IMR-90 (cell line): ENCODE measurements at regions not wholly inside any gene's neighbourhood (a gene's known extent, or its start where the extent isn't known, plus 50 kb on each side); places are given as distances from the start of the nearest gene placed in this dataset.

Experiments used
- ATAC-seq: fragments of 200-7000 bp; cut with Tn5 transposase; 2 replicates; pipeline ENCODE4 v1.9.1; 2020; ENCODE audit warnings: low read depth, mild to moderate bottlenecking, moderate library complexity
- BruUV-seq: library from RNA; stranded (reverse); fragments of 400-500 nt; replicated peaks from 2 replicates; lab custom pipeline; 2021; lab: Mats Ljungman, UMichigan
- CTCF ChIA-PET: fragments of 300-600 bp; formaldehyde crosslinking; extraction: SDS; loops from one replicate; lab custom pipeline; 2021; ENCODE audit warnings: antibody characterized with exemption; lab: Yijun Ruan, JAX
- POLR2A ChIA-PET: fragments of 300-600 bp; sonication (Branson Sonifier 250); formaldehyde crosslinking; loops from one replicate; lab custom pipeline; 2022; ENCODE audit warnings: antibody characterized with exemption; ENCODE audit not compliant: unreplicated experiment; lab: Charles Lee
- DNase-seq: peaks from one replicate; pipeline ENCODE4 v3.0.0; 2013
- H2AFZ ChIP-seq: replicated peaks from 2 replicates; pipeline ENCODE3; 2013; ENCODE audit warnings: low read length, mild to moderate bottlenecking; ENCODE audit not compliant: poor library complexity
- H2AK5ac ChIP-seq: 2 replicates; pipeline ENCODE4 v1.6.1; 2013; ENCODE audit warnings: low read depth, low read length, inconsistent platforms
- H2AK9ac ChIP-seq: replicated peaks from 2 replicates; pipeline ENCODE3; 2013; ENCODE audit warnings: mild to moderate bottlenecking, low read depth, low read length, moderate library complexity; ENCODE audit not compliant: poor library complexity
- H2BK120ac ChIP-seq: 2 replicates; pipeline ENCODE4 v1.6.1; 2013; ENCODE audit warnings: low read depth, low read length, inconsistent platforms
- H2BK15ac ChIP-seq: 3 replicates; pipeline ENCODE4 v1.6.1; 2013; ENCODE audit warnings: low read depth, low read length, inconsistent platforms
- H2BK20ac ChIP-seq: 2 replicates; pipeline ENCODE4 v1.6.1; 2013; ENCODE audit warnings: low read depth, mild to moderate bottlenecking, inconsistent platforms, low read length, moderate library complexity
- H2BK5ac ChIP-seq: 2 replicates; pipeline ENCODE4 v1.6.1; 2013; ENCODE audit warnings: mild to moderate bottlenecking, low read depth, low read length, inconsistent platforms; ENCODE audit not compliant: poor library complexity, severe bottlenecking
- H3K14ac ChIP-seq: replicated peaks from 2 replicates; pipeline ENCODE4 v1.6.1; 2013; ENCODE audit warnings: low read depth, low read length, inconsistent platforms
- H3K18ac ChIP-seq: 2 replicates; pipeline ENCODE4 v1.6.1; 2013; ENCODE audit warnings: low read depth, low read length, control low read depth
- H3K23ac ChIP-seq: 2 replicates; pipeline ENCODE4 v1.6.1; 2013; ENCODE audit warnings: low read depth, low read length, inconsistent platforms
- H3K27ac ChIP-seq: 2 replicates; pipeline ENCODE4 v1.5.1; 2013; ENCODE audit warnings: mild to moderate bottlenecking, control low read depth, low read length; ENCODE audit not compliant: insufficient read depth
- H3K27me3 ChIP-seq: 2 replicates; pipeline ENCODE4 v1.6.1; 2013; ENCODE audit warnings: low read length; ENCODE audit not compliant: control insufficient read depth, insufficient read depth
- H3K36me3 ChIP-seq: 2 replicates; pipeline ENCODE4 v1.6.1; 2013; ENCODE audit warnings: low read length, mixed read lengths; ENCODE audit not compliant: control insufficient read depth, insufficient read depth
- H3K4ac ChIP-seq: 2 replicates; pipeline ENCODE4 v1.6.1; 2013; ENCODE audit warnings: low read depth, low read length, inconsistent platforms
- H3K4me1 ChIP-seq: 2 replicates; pipeline ENCODE4 v1.6.1; 2013; ENCODE audit warnings: low read length, mixed read lengths; ENCODE audit not compliant: control insufficient read depth, insufficient read depth
- H3K4me2 ChIP-seq: 2 replicates; pipeline ENCODE4 v1.6.1; 2013; ENCODE audit warnings: low read depth, mild to moderate bottlenecking, control low read depth, low read length, moderate library complexity
- H3K4me3 ChIP-seq: 2 replicates; pipeline ENCODE4 v1.5.1; 2013; ENCODE audit warnings: low read depth, mild to moderate bottlenecking, control low read depth, low read length, moderate library complexity; ENCODE audit not compliant: insufficient read depth
- H3K56ac ChIP-seq: 2 replicates; pipeline ENCODE4 v1.6.1; 2013; ENCODE audit warnings: low read length, inconsistent platforms; ENCODE audit not compliant: insufficient read depth; ENCODE audit errors: extremely low read depth
- H3K79me1 ChIP-seq, 2 experiments: 2 replicates each; pipeline ENCODE4 v1.6.1; 2013; ENCODE audit warnings: low read length in 2 of 2, inconsistent platforms in 1 of 2, low read depth in 1 of 2
- H3K9ac ChIP-seq: 2 replicates; pipeline ENCODE4 v1.6.1; 2013; ENCODE audit warnings: low read depth, low read length, control low read depth
- H3K9me1 ChIP-seq: 2 replicates; pipeline ENCODE4 v1.6.1; 2013; ENCODE audit warnings: low read length, inconsistent platforms; ENCODE audit not compliant: insufficient read depth
- H3K9me3 ChIP-seq: 2 replicates; pipeline ENCODE4 v1.6.1; 2013; ENCODE audit warnings: low read length; ENCODE audit not compliant: control insufficient read depth, insufficient read depth
- H4K20me1 ChIP-seq: 2 replicates; pipeline ENCODE4 v1.6.1; 2013; ENCODE audit warnings: low read length, inconsistent platforms; ENCODE audit not compliant: insufficient read depth
- H4K5ac ChIP-seq: 2 replicates; pipeline ENCODE4 v1.6.1; 2013; ENCODE audit warnings: mild to moderate bottlenecking, low read depth, low read length, control low read depth
- H4K8ac ChIP-seq, 2 experiments: 2 replicates each; pipeline ENCODE4 v1.6.1; 2013; ENCODE audit warnings: low read depth in 2 of 2, low read length in 2 of 2, control low read depth in 1 of 2, inconsistent platforms in 1 of 2
- H4K91ac ChIP-seq: 2 replicates; pipeline ENCODE4 v1.6.1; 2013; ENCODE audit warnings: low read depth, low read length, inconsistent platforms; ENCODE audit not compliant: insufficient read depth
- BHLHE40 ChIP-seq: fragments of 150-350 bp; IDR thresholded peaks from 2 replicates; pipeline ENCODE4 v1.6.1; 2016; ENCODE audit warnings: mild to moderate bottlenecking, low read depth, low read length
- CTCF ChIP-seq: conservative IDR thresholded peaks from 2 replicates; pipeline ENCODE4 v1.5.1; 2012; ENCODE audit warnings: mild to moderate bottlenecking, low read depth, low read length, improper control_type of control experiment
- ELK1 ChIP-seq: fragments of 150-350 bp; IDR thresholded peaks from 2 replicates; pipeline ENCODE4 v1.6.1; 2016; ENCODE audit warnings: low read depth, mild to moderate bottlenecking, low read length, moderate library complexity, borderline replicate concordance
- FOS ChIP-seq: fragments of 150-350 bp; IDR thresholded peaks from 2 replicates; pipeline ENCODE4 v1.6.1; 2016; ENCODE audit warnings: low read depth, low read length
- MAFK ChIP-seq: IDR thresholded peaks from 2 replicates; pipeline ENCODE4 v1.6.1; 2012; ENCODE audit warnings: low read depth, low read length, improper control_type of control experiment
- MAZ ChIP-seq: IDR thresholded peaks from 2 replicates; pipeline ENCODE4 v1.6.1; 2012; ENCODE audit warnings: low read depth, mild to moderate bottlenecking, low read length, improper control_type of control experiment, moderate library complexity, borderline replicate concordance
- MXI1 ChIP-seq: IDR thresholded peaks from 2 replicates; pipeline ENCODE4 v1.6.1; 2012; ENCODE audit warnings: low read depth, mild to moderate bottlenecking, low read length, moderate library complexity, borderline replicate concordance
- NFE2L2 ChIP-seq: fragments of 150-350 bp; IDR thresholded peaks from 2 replicates; pipeline ENCODE4 v1.6.1; 2016; ENCODE audit warnings: low read depth, mild to moderate bottlenecking, low read length
- RAD21 ChIP-seq: IDR thresholded peaks from 2 replicates; pipeline ENCODE4 v1.6.1; 2012; ENCODE audit warnings: low read length, improper control_type of control experiment
- RCOR1 ChIP-seq: IDR thresholded peaks from 2 replicates; pipeline ENCODE4 v1.6.1; 2012; ENCODE audit warnings: mild to moderate bottlenecking, low read length, improper control_type of control experiment; ENCODE audit not compliant: insufficient replicate concordance
- USF2 ChIP-seq: fragments of 150-350 bp; IDR thresholded peaks from 2 replicates; pipeline ENCODE4 v1.6.1; 2017; ENCODE audit warnings: mild to moderate bottlenecking, antibody characterized with exemption, low read length, low read depth
- WGBS, 2 experiments: methylation state at CpG; one replicate each; pipeline versions ENCODE4 v1.1.5 to v1.1.7; 2013; ENCODE audit warnings: missing lambda C conversion rate in 2 of 2; ENCODE audit not compliant: insufficient read length in 1 of 2; ENCODE audit errors: extremely low coverage in 2 of 2; 5-methylcytosine and 5-hydroxymethylcytosine counted together
- dilution Hi-C: fragments of 300-500 bp; cut with HindIII; formaldehyde crosslinking; loops from one replicate; pipeline ENCODE4 v1.14.3; 2018; ENCODE audit warnings: low sequenced_read_pairs; ENCODE audit not compliant: unreplicated experiment
- in situ Hi-C: fragments of 300-500 bp; cut with MboI; formaldehyde crosslinking; loops from 3 replicates; pipeline ENCODE4 v1.14.3; 2019; ENCODE audit warnings: low sequenced_read_pairs, inconsistent platforms, mixed read lengths
- intact Hi-C: fragments of 100-400 bp; cut with micrococcal nuclease; formaldehyde crosslinking; loops from 2 replicates; pipeline ENCODE4 v1.10.0; 2022

- no peaks in the 10 kb centered on the region for H3K27me3 ChIP-seq
- in situ Hi-C loops (no loop called here), intact Hi-C loops (no loop called here), dilution Hi-C loops (no loop called here)
- H3K27ac ChIP-seq = no peak overlapping the region
- H4K5ac ChIP-seq = no peak overlapping the region
- WGBS, 2 experiments = 86% methylated on average over 1 of the region's 2 CpGs; no CpG with 5 or more reads in 1 of the 2 experiments
- H3K4me2 ChIP-seq = no peak overlapping the region
- H4K8ac ChIP-seq = no peak overlapping the region
- no peaks in the 10 kb centered on the region for H3K79me1 ChIP-seq
- H2AK5ac ChIP-seq = no peak overlapping the region
- H2AFZ ChIP-seq = no peak overlapping the region
- DNase-seq = no peak
- no peak overlapping the region for H3K23ac ChIP-seq
- H2BK5ac ChIP-seq = no peak overlapping the region
- H3K9ac ChIP-seq = no peak overlapping the region
- ChIA-PET POLR2A (no interaction called here), CTCF (interaction anchor here (0.6 kb wide), 1 partner anchor 431 kb away, joined by 3 read pairs; no protein-coding TSS in a partner anchor)
- H2BK15ac ChIP-seq = no peak overlapping the region
- H3K9me1 ChIP-seq = no peaks in the 10 kb centered on the region
- H3K36me3 ChIP-seq = no peaks in the 10 kb centered on the region
- no peak overlapping the region for H3K4me3 ChIP-seq
- no peak overlapping the region for H2AK9ac ChIP-seq
- TF ChIP-seq NFE2L2 (no peak), RAD21 (no peak), BHLHE40 (no peak), MAFK (no peak), CTCF (no peak), ELK1 (no peak), USF2 (no peak), RCOR1 (no peak), MXI1 (no peak), MAZ (no peak), FOS (no peak)
- H3K4me1 ChIP-seq = no peaks in the 10 kb centered on the region
- no peak overlapping the region for H3K56ac ChIP-seq
- no peaks in the 10 kb centered on the region for H3K9me3 ChIP-seq
- H3K4ac ChIP-seq = no peak overlapping the region
- no peak overlapping the region for H4K91ac ChIP-seq
- H3K14ac ChIP-seq = no peak overlapping the region
- H4K20me1 ChIP-seq = no peaks in the 10 kb centered on the region
- no peak overlapping the region for H2BK120ac ChIP-seq
- ATAC-seq = no peak
- H3K18ac ChIP-seq = no peak overlapping the region
- H2BK20ac ChIP-seq = no peak overlapping the region
- BruUV-seq = no TSS peak
Observed at GRCh38 chr6:21437581-21437980, 156.0 kb upstream of the SOX4 start.
